MCF 10A (cell line): ENCODE measurements at regions not wholly inside any gene's neighbourhood (a gene's known extent, or its start where the extent isn't known, plus 50 kb on each side); places are given as distances from the start of the nearest gene placed in this dataset.
A peak's percentile ranks its signal among the peaks of the same experiment; 100 is the strongest.

Experiments
- BruUV-seq: library from RNA; stranded (reverse); fragments of 400-500 nt; replicated peaks from 2 replicates; lab custom pipeline; 2021; lab: Mats Ljungman, UMichigan
- CTCF ChIA-PET: fragments of 300-600 bp; sonication (Branson Sonifier 250); formaldehyde crosslinking; extraction: SDS; loops from one replicate; lab custom pipeline; 2021; ENCODE audit warnings: antibody characterized with exemption, inconsistent platforms; lab: Yijun Ruan, JAX
- POLR2A ChIA-PET: fragments of 300-600, 350-650 bp; sonication (Branson Sonifier 250); formaldehyde crosslinking; extraction: SDS; loops from one replicate; lab custom pipeline; 2020; ENCODE audit warnings: antibody characterized with exemption, inconsistent platforms; lab: Yijun Ruan, JAX
- DNase-seq: peaks from one replicate; pipeline ENCODE4 v3.0.0-alpha.2; 2018; ENCODE audit not compliant: unreplicated experiment
- H3K27ac Mint-ChIP-seq: one replicate; pipeline ENCODE4 v1.8.0; 2022; ENCODE audit warnings: mild to moderate bottlenecking, low read depth, mixed read lengths; ENCODE audit not compliant: unreplicated experiment
- H3K27me3 Mint-ChIP-seq: one replicate; pipeline ENCODE4 v1.8.0; 2022; ENCODE audit warnings: mixed read lengths; ENCODE audit not compliant: insufficient read depth, unreplicated experiment
- H3K36me3 Mint-ChIP-seq: one replicate; pipeline ENCODE4 v1.8.0; 2022; ENCODE audit warnings: mild to moderate bottlenecking, moderate library complexity, mixed read lengths; ENCODE audit not compliant: insufficient read depth, unreplicated experiment
- H3K4me1 Mint-ChIP-seq: one replicate; pipeline ENCODE4 v1.8.0; 2022; ENCODE audit warnings: mixed read lengths; ENCODE audit not compliant: insufficient read depth, unreplicated experiment
- H3K4me3 Mint-ChIP-seq: one replicate; pipeline ENCODE4 v1.8.0; 2022; ENCODE audit warnings: mild to moderate bottlenecking, moderate library complexity, mixed read lengths; ENCODE audit not compliant: unreplicated experiment
- H3K9me3 Mint-ChIP-seq: one replicate; pipeline ENCODE4 v1.8.0; 2022; ENCODE audit warnings: mixed read lengths; ENCODE audit not compliant: unreplicated experiment
- CTCF ChIP-seq: fragments of 200-600 bp; IDR thresholded peaks from one replicate; pipeline ENCODE4 v1.8.0; 2022; ENCODE audit warnings: antibody characterized with exemption, mild to moderate bottlenecking; ENCODE audit not compliant: unreplicated experiment
- intact Hi-C: fragments of 100-400 bp; cut with micrococcal nuclease; formaldehyde crosslinking; loops from 2 replicates; pipeline ENCODE4 v1.14.1; 2022

GRCh38 chr4:92215476-92215875 lies 88.3 kb upstream of the GRID2 start:
- POLR2A ChIA-PET, result no interaction called here
- intact Hi-C loops, result no loop called here
- no peak overlapping the region for H3K4me3 Mint-ChIP-seq
- no peak for TF ChIP-seq CTCF
- no peaks in the 10 kb centered on the region for H3K4me1 Mint-ChIP-seq
- CTCF ChIA-PET, result no interaction called here
- DNase-seq, result no peak
- peaks cover 7% of the 10 kb centered on the region for H3K9me3 Mint-ChIP-seq
- BruUV-seq, result no TSS peak
- no peak overlapping the region for H3K27ac Mint-ChIP-seq
- H3K36me3 Mint-ChIP-seq, result peaks cover 12% of the 10 kb centered on the region
- no peaks in the 10 kb centered on the region for H3K27me3 Mint-ChIP-seq

DNA sequence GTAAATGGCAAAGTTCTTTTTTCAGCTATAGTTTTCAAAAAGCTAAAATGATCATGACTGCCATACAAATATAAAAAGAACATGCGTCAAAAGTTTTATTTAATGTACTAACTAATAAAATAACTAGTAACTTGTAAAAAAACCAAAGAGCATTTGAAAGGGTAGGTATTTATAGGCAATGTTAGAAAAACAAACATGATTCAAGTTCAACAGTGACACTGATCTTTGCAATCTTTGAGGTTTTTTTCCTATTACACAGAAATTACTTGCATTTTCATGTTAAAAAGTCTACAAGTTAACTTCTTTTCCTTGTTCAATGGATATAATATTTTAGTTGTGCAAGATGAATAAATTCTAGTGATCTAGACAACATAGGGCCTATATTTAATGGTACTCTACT lies 72.3 kb upstream of the GRID2 start:
- TF ChIP-seq CTCF, result no peak
- POLR2A ChIA-PET, result no interaction called here

DNA sequence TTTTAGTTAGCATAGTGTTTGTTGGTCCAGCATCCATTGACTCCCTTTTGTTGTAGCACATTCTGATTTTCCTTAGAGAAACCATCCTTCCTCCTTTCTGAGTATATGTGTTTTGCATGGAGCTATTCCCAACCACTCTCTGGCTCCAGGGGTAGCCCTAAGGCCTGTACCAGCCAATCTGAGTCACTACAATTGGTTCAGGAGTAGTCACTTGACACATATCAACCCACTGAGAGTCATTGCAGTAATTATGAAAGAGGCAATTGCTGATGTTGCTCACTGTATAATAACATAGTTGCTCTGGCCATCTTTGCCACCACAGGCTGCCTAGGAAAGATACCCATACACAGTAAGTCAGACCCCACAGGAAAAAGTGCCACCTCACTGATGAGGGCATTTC lies 71.2 kb upstream of the GRID2 start:
- peak overlapping the region; percentile 72 for H3K27ac Mint-ChIP-seq
- no peak overlapping the region for H3K4me3 Mint-ChIP-seq
- H3K27me3 Mint-ChIP-seq, result no peaks in the 10 kb centered on the region
- intact Hi-C loops, result no loop called here
- H3K4me1 Mint-ChIP-seq, result peaks cover 29% of the 10 kb centered on the region
- TF ChIP-seq CTCF, result no peak
- ChIA-PET CTCF (no interaction called here), POLR2A (no interaction called here)
- no peaks in the 10 kb centered on the region for H3K36me3 Mint-ChIP-seq
- BruUV-seq, result no TSS peak
- H3K9me3 Mint-ChIP-seq, result no peaks in the 10 kb centered on the region
- DNase-seq, result peak; percentile 14

More for the DNA sequence above, 72.3 kb upstream of the GRID2 start:
- no TSS peak for BruUV-seq
- CTCF ChIA-PET, result no interaction called here
- peaks cover 29% of the 10 kb centered on the region for H3K4me1 Mint-ChIP-seq
- intact Hi-C loops, result no loop called here
- no peak overlapping the region for H3K4me3 Mint-ChIP-seq
- no peaks in the 10 kb centered on the region for H3K27me3 Mint-ChIP-seq
- no peaks in the 10 kb centered on the region for H3K9me3 Mint-ChIP-seq
- no peak overlapping the region for H3K27ac Mint-ChIP-seq
- DNase-seq, result no peak
- no peaks in the 10 kb centered on the region for H3K36me3 Mint-ChIP-seq

GRCh38 chr4:92234393-92235176 lies 69.2 kb upstream of the GRID2 start:
- intact Hi-C loops, result no loop called here
- BruUV-seq, result TSS peak; percentile 89
- Mint-ChIP-seq H3K27ac (peak overlapping the region; percentile 72), H3K9me3 (peaks cover 13% of the 10 kb centered on the region), H3K4me1 (peaks cover 29% of the 10 kb centered on the region), H3K4me3 (peak overlapping the region; percentile 2), H3K27me3 (no peaks in the 10 kb centered on the region), H3K36me3 (no peaks in the 10 kb centered on the region)
- ChIA-PET POLR2A (interaction anchor here (0.6 kb wide), 2 partner anchors 345 to 632 kb away, joined by 3 read pairs; no protein-coding TSS in a partner anchor), CTCF (interaction anchor here (1.1 kb wide), 1 partner anchor 964 kb away, joined by 3 read pairs; no protein-coding TSS in a partner anchor)
- TF ChIP-seq CTCF, result no peak
- peak; percentile 97 for DNase-seq
